Nephron (organoid): ENCODE measurements at regions not wholly inside any gene's neighbourhood (a gene's known extent, or its start where the extent isn't known, plus 50 kb on each side); places are given as distances from the start of the nearest gene placed in this dataset.
"Not testable (repeated sequence)": the region's sequence is repeated elsewhere in the genome, so short reads cannot be mapped to it uniquely, and the experiment has no call there.

Experiments
- H3K27ac Mint-ChIP-seq, 3 experiments: 2 replicates each; pipeline ENCODE4 v1.8.0; 2020; ENCODE audit warnings: mixed read lengths in 3 of 3, mild to moderate bottlenecking in 2 of 3, moderate library complexity in 1 of 3
- H3K27me3 Mint-ChIP-seq: 2 replicates; pipeline ENCODE4 v1.8.0; 2021; ENCODE audit warnings: low read depth, mild to moderate bottlenecking, moderate library complexity, mixed read lengths
- H3K36me3 Mint-ChIP-seq: 2 replicates; pipeline ENCODE4 v1.8.0; 2020; ENCODE audit warnings: low read depth, mixed read lengths
- H3K4me1 Mint-ChIP-seq: 2 replicates; pipeline ENCODE4 v1.8.0; 2020; ENCODE audit warnings: mixed read lengths
- H3K4me3 Mint-ChIP-seq, 3 experiments: 2 replicates each; pipeline ENCODE4 v1.8.0; 2020; ENCODE audit warnings: mild to moderate bottlenecking in 3 of 3, mixed read lengths in 3 of 3, moderate library complexity in 2 of 3
- H3K9me3 Mint-ChIP-seq: 2 replicates; pipeline ENCODE4 v1.8.0; 2020; ENCODE audit warnings: mixed read lengths
- CTCF ChIP-seq, 3 experiments: fragments of 200-600 bp; sonication (generic); IDR thresholded peaks; one replicate each; pipeline ENCODE4 v1.5.0; 2021; ENCODE audit warnings: antibody characterized with exemption in 3 of 3; ENCODE audit not compliant: unreplicated experiment in 3 of 3

GRCh38 chr3:194910414-194910984 is 224.8 kb downstream of the FAM43A start:
- Mint-ChIP-seq H3K4me1 (peaks cover 15% of the 10 kb centered on the region), H3K27ac (no peak overlapping the region)

GRCh38 chr3:194913316-194913715 is 227.6 kb downstream of the FAM43A start:
- Mint-ChIP-seq H3K27me3 (peaks cover 17% of the 10 kb centered on the region), H3K4me1 (peaks cover 11% of the 10 kb centered on the region), H3K4me3 (no peak overlapping the region), H3K27ac (no peak overlapping the region), H3K9me3 (peaks cover 12% of the 10 kb centered on the region), H3K36me3 (no peaks in the 10 kb centered on the region)
- TF ChIP-seq CTCF (IDR thresholded peaks at IDR 0.05; ENCODE audit: unreplicated experiment in 3 of 3), result no peak

More at GRCh38 chr3:194910414-194910984, 224.8 kb downstream of the FAM43A start:
- Mint-ChIP-seq H3K9me3 (peaks cover 4% of the 10 kb centered on the region), H3K4me3 (no peak overlapping the region), H3K27me3 (peaks cover 20% of the 10 kb centered on the region), H3K36me3 (no peaks in the 10 kb centered on the region)
- TF ChIP-seq CTCF (IDR thresholded peaks at IDR 0.05; ENCODE audit: unreplicated experiment in 3 of 3), result no peak

GRCh38 chr3:194924889-194925288 is 239.2 kb downstream of the FAM43A start:
- peaks cover 17% of the 10 kb centered on the region for H3K4me1 Mint-ChIP-seq
- not testable (repeated sequence) for H3K4me3 Mint-ChIP-seq, H3K27ac Mint-ChIP-seq, H3K9me3 Mint-ChIP-seq, H3K27me3 Mint-ChIP-seq, H3K36me3 Mint-ChIP-seq

- peaks cover 3% of the 10 kb centered on the region for H3K9me3 Mint-ChIP-seq
- peaks cover 25% of the 10 kb centered on the region for H3K4me1 Mint-ChIP-seq
- peaks cover 7% of the 10 kb centered on the region for H3K27me3 Mint-ChIP-seq
- H3K4me3 Mint-ChIP-seq, result no peak overlapping the region
- H3K36me3 Mint-ChIP-seq, result no peaks in the 10 kb centered on the region
- H3K27ac Mint-ChIP-seq, result no peak overlapping the region
- no peak for TF ChIP-seq CTCF (IDR thresholded peaks at IDR 0.05; ENCODE audit: unreplicated experiment in 3 of 3)
These were observed 239.9 kb downstream of the FAM43A start for GRCh38 chr3:194925614-194926013.

- Mint-ChIP-seq H3K4me3 (no peak overlapping the region), H3K36me3 (no peaks in the 10 kb centered on the region), H3K27me3 (peaks cover 7% of the 10 kb centered on the region), H3K4me1 (peaks cover 35% of the 10 kb centered on the region), H3K9me3 (peaks cover 11% of the 10 kb centered on the region), H3K27ac (peak overlapping the region; percentile 43 to 74 (median 58))
- TF ChIP-seq CTCF (IDR thresholded peaks at IDR 0.05; ENCODE audit: unreplicated experiment in 3 of 3), result no peak
These were observed 242.5 kb downstream of the FAM43A start for GRCh38 chr3:194928227-194928626.

- Mint-ChIP-seq H3K9me3 (peaks cover 11% of the 10 kb centered on the region), H3K36me3 (no peaks in the 10 kb centered on the region), H3K4me3 (no peak overlapping the region), H3K27ac (peak overlapping the region in 2 of 3 experiments; percentile 50 to 74), H3K27me3 (peaks cover 7% of the 10 kb centered on the region), H3K4me1 (peaks cover 35% of the 10 kb centered on the region)
- TF ChIP-seq CTCF (IDR thresholded peaks at IDR 0.05; ENCODE audit: unreplicated experiment in 3 of 3), result peak; percentile 57 to 67 (median 59)
These were observed 243.3 kb downstream of the FAM43A start for GRCh38 chr3:194928831-194929577.
